Omental fat pad (tissue), 3 donors: ENCODE measurements at regions not wholly inside any gene's neighbourhood (a gene's known extent, or its start where the extent isn't known, plus 50 kb on each side); places are given as distances from the start of the nearest gene placed in this dataset.

ENCODE experiments used
- ATAC-seq: fragments of 150-250 bp; one replicate; pipeline ENCODE4 v1.9.1; 2016; ENCODE audit warnings: mild to moderate bottlenecking, moderate library complexity; ENCODE audit not compliant: low FRiP score
- DNase-seq: peaks from one replicate; pipeline ENCODE4 v3.0.0-alpha.2; 2019; ENCODE audit warnings: low spot score
- CTCF ChIP-seq, 3 donors: fragments of 450-650 bp; IDR thresholded peaks; one replicate each; pipeline ENCODE4 v1.5.1; 2016 to 2017; ENCODE audit warnings: antibody characterized with exemption in 3 of 3, mild to moderate bottlenecking in 3 of 3, moderate library complexity in 2 of 3

GRCh38 chr5:15124461-15124860 is 252.9 kb upstream of the ANKH start:
- no peak for ATAC-seq
- TF ChIP-seq CTCF (IDR thresholded peaks at IDR 0.05): no peak
- DNase-seq: no peak

- TF ChIP-seq CTCF (IDR thresholded peaks at IDR 0.05): no peak
- ATAC-seq: no peak
- DNase-seq: no peak
Measured at GRCh38 chr5:15117688-15118087, 246.1 kb upstream of the ANKH start.

- no peak for TF ChIP-seq CTCF (IDR thresholded peaks at IDR 0.05)
- DNase-seq: no peak
- ATAC-seq: no peak
Measured at GRCh38 chr5:15116996-15117395, 245.4 kb upstream of the ANKH start.

- ATAC-seq (no peak), DNase-seq (no peak)
- no peak for TF ChIP-seq CTCF (IDR thresholded peaks at IDR 0.05)
Measured at GRCh38 chr5:15106530-15107283, 235.1 kb upstream of the ANKH start.

- TF ChIP-seq CTCF (IDR thresholded peaks at IDR 0.05): peak in 1 of 3 donors; percentile 7
- DNase-seq (no peak), ATAC-seq (no peak)
Measured at GRCh38 chr5:15105799-15106393, 234.3 kb upstream of the ANKH start.

- TF ChIP-seq CTCF (IDR thresholded peaks at IDR 0.05): no peak
- ATAC-seq (no peak), DNase-seq (no peak)
Measured at GRCh38 chr5:15103864-15104263, 232.3 kb upstream of the ANKH start.

GRCh38 chr5:15103130-15103529 is 231.6 kb upstream of the ANKH start:
- no peak for DNase-seq
- TF ChIP-seq CTCF (IDR thresholded peaks at IDR 0.05): no peak
- no peak for ATAC-seq
